HG03108 (cell line): ENCODE measurements at regions not wholly inside any gene's neighbourhood (a gene's known extent, or its start where the extent isn't known, plus 50 kb on each side); places are given as distances from the start of the nearest gene placed in this dataset.
"Not testable (repeated sequence)": the region's sequence is repeated elsewhere in the genome, so short reads cannot be mapped to it uniquely, and the experiment has no call there.

Source experiments
- ATAC-seq: cut with Tn5 transposase; IDR thresholded peaks from one replicate; pipeline ENCODE4 v1.9.1; 2021; ENCODE audit warnings: moderate library complexity; ENCODE audit not compliant: unreplicated experiment

GRCh38 chr2:7420530-7420929 is 503.3 kb downstream of the RNF144A start:
- no peak for ATAC-seq

- ATAC-seq: no peak
Observed at GRCh38 chr2:7424481-7424880, 507.3 kb downstream of the RNF144A start.

GRCh38 chr2:7427293-7428060 is 510.3 kb downstream of the RNF144A start:
- no peak for ATAC-seq

DNA sequence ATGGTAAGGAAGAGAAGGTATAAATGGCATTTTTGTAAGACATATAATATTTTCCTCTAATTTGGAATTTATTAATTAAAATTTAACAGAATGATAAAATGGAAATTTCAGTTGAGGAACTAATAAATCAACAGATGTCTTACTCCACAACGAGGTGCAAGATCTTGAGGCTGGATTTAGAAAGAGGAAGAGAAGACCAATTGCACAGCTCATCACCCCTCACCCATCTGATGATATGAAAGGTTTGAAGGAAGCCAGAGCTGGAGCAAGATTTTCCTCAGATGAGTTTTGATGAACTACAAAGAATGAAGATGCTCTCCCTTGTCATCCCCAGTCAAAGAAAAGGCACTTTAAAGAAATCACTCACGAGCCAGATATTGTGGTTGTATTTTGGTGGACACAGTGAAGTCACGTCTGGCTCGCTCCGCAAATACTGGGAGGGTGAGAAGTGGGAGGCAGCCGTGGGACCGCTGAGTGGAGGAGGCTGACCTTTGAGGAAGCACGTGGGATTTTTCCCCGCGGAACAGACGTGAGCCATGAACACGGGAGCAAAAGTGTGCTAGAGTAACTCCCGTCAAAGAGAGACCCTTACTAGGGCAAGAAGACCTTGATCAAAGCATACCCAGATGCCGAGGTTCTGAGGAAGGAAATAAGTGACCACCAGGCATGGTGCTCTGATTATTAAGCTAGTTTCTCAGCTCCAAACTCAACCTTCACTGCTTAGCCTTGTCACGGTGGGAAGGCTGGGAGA is 511.4 kb downstream of the RNF144A start:
- ATAC-seq: no peak

GRCh38 chr2:7429733-7430132 is 512.5 kb downstream of the RNF144A start:
- no peak for ATAC-seq

DNA sequence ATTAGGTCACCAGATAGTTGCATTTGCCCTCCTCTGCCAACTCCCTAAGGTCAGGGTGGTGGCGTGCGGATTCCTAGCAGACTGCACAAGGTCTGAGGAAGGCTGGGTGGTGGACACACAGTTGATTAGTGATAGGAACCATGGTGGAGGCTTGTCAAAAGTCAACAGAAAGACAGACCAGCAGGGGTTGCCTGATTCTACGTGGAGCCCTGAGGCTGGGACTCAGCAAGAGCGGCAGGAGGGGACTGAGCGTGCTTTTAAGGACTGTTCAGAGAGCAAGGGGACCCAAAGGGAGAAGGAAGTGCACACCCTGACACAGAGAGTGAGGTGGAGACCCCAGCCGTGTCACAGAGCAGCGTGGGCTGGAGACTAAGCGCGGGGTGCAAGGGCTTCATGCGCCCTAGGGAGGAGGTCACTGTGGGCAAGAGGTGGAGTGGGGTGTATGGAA is 513.2 kb downstream of the RNF144A start:
- ATAC-seq: no peak

DNA sequence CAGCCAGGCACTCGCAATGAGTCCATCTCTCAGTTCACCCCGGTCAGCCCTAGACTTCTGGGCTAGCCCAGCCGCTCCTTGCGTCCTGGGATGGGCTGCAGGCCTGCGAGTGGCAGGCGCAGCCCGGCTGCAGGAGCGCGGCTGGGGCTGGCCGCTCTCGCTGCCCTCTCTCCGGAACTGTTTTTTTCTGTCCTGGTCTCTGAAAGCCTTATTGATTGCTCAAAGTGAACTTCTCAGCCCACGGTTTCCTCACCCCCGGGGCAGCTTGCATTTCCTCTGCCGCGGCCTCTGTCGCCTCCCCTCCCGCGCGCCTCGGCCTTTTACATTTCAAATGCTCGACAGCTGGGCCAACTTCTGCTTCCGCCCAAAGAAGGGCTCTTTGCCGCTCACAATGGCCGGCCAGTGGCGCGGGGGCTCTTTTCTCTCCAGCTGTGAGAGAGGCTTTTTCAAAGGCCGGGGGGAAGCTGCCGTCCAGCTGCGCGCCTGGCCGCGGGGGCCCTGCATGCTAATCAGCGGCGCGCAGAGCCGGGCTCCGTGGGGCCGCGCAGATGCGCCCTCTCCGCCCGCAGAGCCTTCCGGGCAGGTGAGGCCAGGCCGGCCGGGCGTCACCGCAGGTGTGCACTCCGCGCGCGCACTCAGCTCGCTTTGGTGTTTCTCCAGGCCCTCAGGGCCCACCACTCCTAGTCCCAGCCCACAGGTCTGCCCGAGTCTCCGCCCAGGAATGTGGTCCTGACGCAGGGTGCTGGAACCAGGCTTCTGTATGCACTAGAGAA is 513.8 kb downstream of the RNF144A start:
- ATAC-seq: no peak

GRCh38 chr2:7432436-7432835 is 515.2 kb downstream of the RNF144A start:
- ATAC-seq: no peak

DNA sequence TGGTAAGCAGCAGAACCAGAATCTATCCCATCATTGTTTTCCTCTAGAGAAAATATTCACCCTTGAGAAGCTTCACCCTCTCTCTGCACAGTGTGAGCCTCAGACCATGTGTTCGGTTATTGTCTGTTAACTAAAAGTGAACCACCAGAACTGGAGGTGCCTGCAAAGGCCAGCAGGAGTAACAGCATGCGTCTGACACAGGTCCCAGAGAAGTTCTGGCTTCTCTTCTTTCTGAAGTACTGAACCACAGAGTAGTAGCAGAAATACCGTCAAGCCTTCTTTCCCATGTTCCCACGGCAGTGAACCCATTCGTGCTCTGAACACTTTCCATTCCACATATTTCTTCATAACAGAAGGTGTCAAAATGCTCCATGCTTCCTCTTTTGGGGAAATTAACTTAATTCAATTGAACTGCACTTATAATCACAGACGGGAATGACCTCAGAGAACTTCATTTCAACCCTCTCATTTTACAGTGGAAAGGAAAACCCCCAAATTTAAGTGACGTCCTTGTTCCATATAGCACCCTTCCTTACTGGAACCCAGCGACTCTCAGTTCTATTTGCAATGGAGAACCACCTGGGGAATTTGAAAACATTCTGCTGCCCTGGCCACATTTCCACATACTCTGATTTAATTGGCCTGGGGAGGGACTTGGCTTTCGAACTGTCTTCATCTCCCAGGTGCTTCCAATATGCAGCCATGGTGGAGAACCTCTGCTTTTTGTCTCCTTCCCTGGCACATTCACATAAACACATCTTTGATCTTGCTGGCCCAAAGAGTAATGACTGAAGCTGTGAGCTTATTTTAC is 519.1 kb downstream of the RNF144A start:
- ATAC-seq: no peak

- no peak for ATAC-seq
Observed at GRCh38 chr2:7437141-7437540, 519.9 kb downstream of the RNF144A start.

DNA sequence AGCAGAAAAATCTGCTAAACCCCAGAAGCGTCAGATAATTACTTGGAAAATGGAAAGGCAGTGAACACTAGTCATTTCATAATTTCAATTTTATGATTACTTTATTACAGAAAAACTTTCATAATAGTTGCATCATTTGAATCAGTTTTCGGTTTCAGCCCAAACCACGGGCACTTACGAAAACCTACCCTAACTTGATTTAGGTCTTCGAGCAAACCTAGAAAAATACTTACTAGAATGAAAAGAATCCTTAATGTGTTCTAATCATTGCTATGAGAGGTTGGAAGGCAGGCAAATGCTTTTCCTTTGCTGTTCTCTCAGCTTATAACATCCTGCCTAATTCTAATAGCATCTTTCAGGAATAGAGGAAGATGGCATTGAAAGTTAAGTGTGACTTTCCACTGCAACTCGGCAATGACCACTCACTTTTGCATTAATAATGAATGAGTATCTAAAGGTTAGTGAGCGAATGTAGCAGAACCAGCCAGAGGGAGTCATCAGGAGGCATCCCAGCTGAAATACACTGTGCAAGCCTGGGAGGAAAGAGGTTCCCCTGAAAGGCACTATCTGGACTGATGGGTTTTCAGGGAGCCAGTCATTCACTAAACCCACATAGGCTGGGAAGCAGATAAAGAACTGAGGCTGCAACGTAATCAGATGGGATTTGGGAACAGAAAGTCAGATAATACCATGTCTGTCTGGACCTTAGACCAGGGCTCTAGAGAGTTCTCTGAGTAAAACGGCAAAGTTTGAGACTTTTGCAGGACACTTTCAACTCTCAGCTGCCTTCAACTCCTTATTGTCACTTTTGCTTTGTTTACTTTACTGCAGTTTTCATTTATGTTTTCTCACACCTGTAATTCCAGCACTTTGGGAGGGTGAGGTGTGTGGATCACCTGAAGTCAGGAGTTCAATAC is 520.8 kb downstream of the RNF144A start:
- ATAC-seq: no peak

GRCh38 chr2:7438855-7439254 is 521.6 kb downstream of the RNF144A start:
- no peak for ATAC-seq

GRCh38 chr2:7440977-7441376 is 523.8 kb downstream of the RNF144A start:
- ATAC-seq: no peak

- not testable (repeated sequence) for ATAC-seq
Observed at GRCh38 chr2:7441841-7442240, 524.6 kb downstream of the RNF144A start.

DNA sequence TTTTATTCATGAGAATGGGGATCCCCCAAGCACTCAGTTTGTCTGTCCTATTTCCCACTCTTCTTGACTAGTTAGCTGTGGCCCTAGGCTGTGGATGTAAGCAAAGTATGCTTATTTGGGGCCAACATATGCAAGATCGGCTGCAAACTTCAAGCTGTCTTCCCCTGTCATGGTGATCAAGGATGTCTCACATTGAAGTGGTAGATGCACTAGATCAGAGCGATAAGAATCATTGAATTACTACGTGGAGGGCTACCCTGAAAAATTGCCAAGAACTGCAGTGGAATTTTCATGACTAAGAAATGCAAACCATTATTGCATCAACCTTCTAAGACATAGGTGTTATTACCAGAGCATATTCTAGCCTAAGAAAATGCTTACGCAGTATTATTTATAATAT is 527.4 kb downstream of the RNF144A start:
- no peak for ATAC-seq

DNA sequence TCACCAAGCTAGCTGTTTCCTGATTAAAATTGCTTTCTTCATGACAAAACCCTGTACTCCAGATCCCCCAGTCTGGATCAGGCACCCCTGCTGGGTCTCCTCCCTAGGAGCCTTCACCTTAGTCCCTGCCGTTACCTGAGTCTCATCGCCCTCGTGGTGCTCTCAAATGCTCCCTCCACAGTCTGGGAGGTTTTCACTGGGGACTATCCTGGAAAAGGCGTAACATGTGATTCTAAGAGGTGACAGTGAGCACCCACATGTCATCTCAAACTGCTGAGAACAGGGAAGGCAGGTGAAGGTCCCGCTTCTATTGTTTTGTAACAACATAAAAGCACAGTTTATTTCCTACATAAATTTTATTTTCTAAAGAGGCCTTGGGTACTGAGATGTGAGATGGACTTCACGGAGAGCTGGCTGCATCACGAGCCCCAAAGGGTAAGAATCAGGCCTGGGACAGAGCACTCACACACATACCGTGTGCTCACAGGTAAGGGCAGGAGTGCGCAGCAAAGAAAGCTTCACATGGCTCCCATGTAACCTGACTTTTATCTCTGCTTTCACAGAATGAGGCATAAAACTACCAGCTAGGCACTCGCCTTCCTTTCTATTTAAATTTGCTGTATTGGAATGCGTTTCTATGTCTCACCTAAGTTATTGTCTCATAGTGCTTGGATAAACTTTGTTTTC is 531.5 kb downstream of the RNF144A start:
- no peak for ATAC-seq

DNA sequence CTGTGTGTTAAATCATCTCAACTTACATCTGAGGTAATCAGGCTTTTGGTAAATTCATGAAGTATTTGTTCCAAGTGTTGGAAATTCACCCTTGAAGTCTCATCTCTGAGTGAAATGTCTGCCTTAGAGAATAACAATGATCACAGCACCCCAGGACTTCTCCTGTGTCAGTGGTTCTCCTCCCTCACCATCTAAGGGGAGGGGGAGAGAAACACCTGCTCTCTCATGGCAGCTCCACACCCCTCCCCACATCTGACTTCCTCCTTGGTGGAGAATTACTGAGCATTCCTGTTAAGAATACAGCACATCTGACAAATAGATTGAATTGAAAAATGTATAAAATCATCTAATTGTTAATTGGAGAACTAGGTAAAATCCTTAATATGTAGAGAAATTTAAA is 532.1 kb downstream of the RNF144A start:
- no peak for ATAC-seq

DNA sequence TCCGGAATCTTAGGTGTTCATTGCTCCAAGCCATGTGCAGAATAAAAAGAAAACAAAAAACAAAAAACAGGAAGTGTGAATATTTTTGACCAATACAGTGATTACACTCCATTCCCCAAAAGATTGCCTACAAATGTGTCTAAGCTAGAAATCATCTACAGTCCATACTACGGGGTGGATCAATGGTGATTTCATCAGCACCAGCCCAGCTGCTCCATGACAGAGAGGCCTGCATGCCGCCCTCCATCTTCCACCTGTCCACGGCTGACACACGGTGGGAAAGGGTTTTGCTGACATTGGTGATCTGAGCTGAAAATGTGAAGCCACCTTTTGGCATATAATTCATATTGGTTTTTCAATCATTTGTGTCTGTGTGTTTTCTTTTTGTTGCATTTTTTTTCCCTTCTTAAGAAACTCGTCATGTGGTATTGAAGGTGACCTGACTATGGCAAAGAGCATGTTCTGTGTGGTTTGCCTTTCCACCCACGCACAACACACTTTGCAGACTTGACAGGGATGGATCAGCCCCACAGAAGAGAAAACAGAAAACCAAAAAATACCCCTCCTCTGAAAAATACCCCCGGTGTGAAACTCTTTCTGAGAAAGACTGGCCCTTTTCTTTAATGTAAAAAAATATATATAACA is 533.1 kb downstream of the RNF144A start:
- no peak for ATAC-seq

DNA sequence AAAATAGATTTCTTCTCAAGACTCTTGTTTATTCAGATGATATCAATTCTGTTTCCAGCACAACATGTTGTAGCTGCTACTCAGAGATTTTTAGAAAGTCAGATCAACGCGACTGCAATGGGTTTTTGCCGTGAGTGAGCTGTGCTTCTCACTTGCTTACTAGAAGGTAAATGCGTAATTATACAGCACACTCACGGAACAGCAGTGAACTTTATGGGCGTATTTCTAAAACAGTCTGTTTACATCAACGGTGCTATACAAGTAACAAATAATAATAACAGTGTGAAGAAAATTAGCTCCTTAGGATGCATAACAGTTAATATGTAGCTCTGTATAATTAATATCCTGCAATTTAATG is 533.6 kb downstream of the RNF144A start:
- ATAC-seq: no peak
